HG02759 (cell line): ENCODE measurements at regions not wholly inside any gene's neighbourhood (a gene's known extent, or its start where the extent isn't known, plus 50 kb on each side); places are given as distances from the start of the nearest gene placed in this dataset.
"Not testable (repeated sequence)": the region's sequence is repeated elsewhere in the genome, so short reads cannot be mapped to it uniquely, and the experiment has no call there.

Experiments used
- ATAC-seq: cut with Tn5 transposase; IDR thresholded peaks from one replicate; pipeline ENCODE4 v1.9.1; 2021; ENCODE audit warnings: mild to moderate bottlenecking, moderate library complexity; ENCODE audit not compliant: unreplicated experiment

DNA sequence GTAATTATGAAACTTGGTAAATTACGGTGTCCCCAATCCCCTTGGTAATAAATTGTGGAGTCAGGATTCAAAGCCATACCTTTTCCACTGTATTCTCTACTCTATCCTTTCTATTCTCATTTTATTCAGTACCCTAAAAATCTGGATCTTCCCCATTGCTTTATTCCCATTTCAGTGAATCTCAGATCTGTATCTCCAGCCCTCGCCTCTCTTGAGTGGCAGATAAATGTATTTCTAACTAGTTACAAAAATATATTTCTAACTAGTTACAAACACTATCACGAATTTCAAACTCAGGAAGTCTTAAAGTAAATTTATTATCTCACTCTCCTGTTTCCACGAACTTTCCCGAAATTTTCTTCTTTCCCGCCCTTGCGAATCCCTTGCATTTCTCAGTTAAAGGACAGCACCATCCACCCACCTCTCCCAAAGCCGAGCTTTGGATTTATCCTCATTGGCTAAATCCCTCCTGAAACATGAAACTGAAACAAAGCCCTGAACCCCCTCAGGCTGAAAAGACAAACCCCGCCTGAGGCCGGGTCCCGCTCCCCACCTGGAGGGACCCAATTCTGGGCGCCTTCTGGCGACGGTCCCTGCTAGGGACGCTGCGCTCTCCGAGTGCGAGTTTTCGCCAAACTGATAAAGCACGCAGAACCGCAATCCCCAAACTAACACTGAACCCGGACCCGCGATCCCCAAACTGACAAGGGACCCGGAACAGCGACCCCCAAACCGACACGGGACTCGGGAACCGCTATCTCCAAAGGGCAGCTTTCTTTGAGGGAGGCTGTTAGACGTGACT lies 164.3 kb upstream of the PABPC3 start:
- ATAC-seq, result no peak

DNA sequence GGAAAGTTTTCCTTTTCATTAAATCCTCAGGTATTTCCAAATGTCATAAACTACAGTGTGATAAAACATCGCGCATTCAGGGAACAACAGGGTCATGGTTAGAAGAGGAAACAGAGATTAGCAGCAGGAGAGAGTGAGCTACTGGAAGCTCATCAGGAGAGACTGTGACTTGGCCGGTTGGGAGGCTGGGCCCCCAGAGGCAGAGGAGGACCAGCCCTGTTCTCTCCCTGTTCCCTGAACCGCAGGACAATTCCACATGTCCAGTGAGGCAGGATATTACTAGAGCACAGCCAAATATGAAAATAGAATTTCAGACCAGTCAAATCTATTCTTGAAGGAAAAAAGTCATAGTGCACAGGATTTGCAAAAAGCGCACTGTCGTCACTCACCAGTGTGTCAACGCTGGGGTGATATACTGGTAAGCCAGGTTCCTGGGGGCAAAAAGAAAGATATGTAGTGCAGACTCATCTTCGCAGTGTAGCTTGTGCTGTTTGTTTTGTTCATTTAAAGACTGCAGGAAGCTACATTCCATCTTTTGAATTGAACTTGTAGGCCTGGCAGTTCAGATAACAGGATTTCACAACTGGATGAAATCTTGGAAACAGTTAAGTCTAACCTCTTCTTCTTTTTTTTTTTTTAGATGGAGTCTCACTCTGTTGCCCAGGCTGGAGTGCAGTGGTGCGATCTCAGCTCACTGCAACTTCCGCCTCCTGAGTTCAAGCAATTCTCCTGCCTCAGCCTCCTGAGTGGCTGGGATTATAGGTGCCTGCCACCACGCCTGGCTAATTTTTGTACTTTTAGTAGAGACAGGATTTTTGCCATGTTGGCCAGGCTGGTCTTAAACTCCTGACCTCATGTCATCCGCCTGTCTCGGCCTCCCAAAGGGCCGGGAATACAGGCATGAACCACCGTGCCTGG lies 162.6 kb upstream of the PABPC3 start:
- not testable (repeated sequence) for ATAC-seq

GRCh38 chr13:24934024-24934385 lies 161.9 kb upstream of the PABPC3 start:
- ATAC-seq, result not testable (repeated sequence)

DNA sequence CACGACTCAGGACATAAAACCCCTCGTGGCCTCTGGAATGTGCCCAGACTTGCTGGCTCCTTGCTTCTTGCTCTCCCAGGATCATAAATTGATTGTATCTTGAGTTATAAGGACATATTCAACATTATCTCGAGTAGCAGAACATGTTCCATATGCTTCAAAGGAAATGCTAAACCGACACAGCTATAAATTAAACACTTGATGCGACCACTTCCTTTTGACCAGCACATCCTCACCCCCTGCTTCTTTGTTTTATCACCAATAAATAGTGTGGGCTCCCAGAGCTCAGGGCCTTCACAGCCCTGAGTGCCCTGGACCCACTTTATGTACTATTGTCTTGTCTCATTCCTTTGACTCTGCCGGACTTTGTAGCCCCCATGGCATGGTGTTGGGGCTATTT lies 157.0 kb upstream of the PABPC3 start:
- ATAC-seq, result no peak

- not testable (repeated sequence) for ATAC-seq
Measured at GRCh38 chr13:24941023-24941713, 154.8 kb upstream of the PABPC3 start.

- no peak for ATAC-seq
Measured at GRCh38 chr13:24943136-24943535, 152.8 kb upstream of the PABPC3 start.

DNA sequence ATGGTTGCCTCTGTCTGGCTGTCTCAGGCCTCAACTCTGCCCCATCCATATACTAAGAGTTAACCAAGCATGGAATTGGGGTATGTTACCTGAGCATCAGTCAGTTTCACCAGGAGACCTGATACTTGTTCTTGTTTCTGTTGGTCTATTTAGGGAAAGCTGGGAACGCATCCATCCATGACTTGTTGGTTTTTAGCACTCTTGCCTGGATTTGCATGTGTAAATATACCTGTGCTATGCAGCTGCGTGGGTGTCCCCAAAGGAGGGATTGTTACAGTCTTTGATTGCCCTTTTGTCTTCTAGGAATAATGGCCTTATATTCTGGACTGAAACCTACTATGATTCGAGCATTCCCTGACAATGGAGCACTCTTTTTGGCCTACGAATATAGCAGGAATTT lies 151.9 kb upstream of the PABPC3 start:
- ATAC-seq, result not testable (repeated sequence)

- ATAC-seq, result not testable (repeated sequence)
Measured at GRCh38 chr13:24948977-24949376, 147.0 kb upstream of the PABPC3 start.

- ATAC-seq, result not testable (repeated sequence)
Measured at GRCh38 chr13:24950611-24951010, 145.3 kb upstream of the PABPC3 start.

DNA sequence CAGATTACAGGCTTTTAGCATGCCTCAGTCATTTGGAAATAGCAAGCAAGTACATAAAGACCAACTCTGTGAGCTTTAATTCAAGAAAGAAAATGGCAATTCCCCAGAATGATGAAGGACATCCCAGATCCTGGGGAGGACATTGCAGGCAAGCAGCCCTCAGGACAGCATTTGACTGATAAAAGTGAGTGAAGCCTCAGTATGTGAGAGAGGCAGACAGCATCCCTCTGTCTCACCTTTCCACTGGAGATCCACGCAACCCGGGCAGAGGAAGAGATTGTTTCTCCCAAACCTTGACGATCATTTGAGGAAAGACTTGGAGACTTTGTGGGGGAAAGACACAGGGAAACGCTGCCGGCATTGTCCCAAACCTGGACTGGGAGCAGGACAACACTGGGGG lies 128.0 kb upstream of the PABPC3 start:
- ATAC-seq, result not testable (repeated sequence)

GRCh38 chr13:24968416-24968815 lies 127.5 kb upstream of the PABPC3 start:
- not testable (repeated sequence) for ATAC-seq

- not testable (repeated sequence) for ATAC-seq
Measured at GRCh38 chr13:24973102-24973501, 122.8 kb upstream of the PABPC3 start.

GRCh38 chr13:24981181-24981803 lies 114.6 kb upstream of the PABPC3 start:
- not testable (repeated sequence) for ATAC-seq

GRCh38 chr13:24982333-24982999 lies 113.5 kb upstream of the PABPC3 start:
- no peak for ATAC-seq

DNA sequence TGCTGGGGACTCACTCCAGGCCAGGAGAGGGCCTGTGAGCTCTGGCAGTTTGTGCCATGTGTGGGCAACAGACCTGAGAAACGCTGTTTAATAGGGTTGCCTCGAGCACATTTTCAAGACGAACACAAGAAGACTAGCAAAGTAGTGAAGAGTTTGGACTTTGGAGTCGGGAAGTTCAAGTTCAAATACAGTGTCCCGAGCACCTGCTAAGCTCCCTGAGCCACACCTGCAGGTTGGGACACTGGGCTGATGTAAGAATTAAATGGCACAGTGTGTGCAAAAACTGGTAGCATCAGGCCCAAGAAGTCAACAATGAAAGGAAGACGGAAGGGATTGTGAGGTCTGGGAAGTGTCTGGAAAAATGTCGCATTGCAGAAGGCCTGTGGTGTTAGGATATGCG lies 112.8 kb upstream of the PABPC3 start:
- ATAC-seq, result no peak

DNA sequence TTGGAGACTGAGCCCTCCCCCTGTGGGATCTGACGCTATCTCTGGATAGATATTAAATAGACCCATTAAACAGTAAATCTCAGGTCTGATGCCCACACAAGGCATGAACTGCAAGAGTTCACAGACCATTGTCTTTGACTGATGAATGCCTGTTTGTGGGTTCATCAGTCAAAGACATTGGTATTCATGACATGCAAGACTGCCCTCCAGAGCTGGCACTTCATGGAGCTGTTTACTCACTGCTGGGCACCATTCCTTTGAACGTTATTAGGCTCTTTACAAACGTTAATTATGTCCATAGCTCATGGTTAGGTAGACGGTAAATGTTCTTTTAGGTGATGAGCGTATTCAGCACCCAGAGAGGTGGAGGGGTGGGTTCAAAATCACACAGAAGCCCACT lies 111.8 kb upstream of the PABPC3 start:
- ATAC-seq, result no peak

DNA sequence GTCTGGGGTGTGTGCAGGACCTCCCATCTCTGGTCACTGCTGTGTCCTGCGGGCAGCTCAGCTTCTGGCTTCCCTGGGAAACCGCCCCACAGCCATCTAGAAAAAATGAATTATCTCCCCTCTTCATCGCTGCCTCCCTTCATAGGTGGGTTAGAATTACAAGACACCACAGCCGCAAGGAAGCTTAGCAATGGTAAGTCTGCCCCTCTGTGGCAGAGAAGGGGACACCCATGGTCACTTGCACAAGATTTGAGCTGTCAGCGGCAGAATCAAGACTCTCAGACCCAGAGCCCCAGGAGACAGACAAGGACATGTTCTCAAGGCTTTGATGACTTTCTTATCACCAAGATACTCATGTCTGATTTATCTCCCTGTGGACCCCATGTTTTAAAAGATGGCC lies 110.8 kb upstream of the PABPC3 start:
- ATAC-seq, result no peak

DNA sequence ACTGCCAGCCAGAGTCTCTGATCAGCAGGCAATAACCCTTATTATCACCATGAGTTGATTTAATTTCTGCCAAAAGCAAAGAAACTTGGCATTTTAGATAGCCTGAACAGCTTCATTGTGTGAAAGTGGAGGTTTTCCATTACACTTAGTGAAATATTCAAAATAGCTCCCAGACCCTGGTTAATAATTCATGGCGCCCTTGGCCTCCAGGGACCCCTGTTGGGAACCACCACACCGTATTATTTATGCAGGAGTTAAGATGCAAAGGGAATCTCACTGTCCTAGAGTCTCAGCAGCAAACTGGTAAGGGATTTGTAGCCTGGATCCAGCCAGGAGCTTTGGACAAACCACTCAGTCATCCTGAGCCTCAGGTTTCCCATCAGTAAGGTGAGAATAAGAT lies 110.0 kb upstream of the PABPC3 start:
- no peak for ATAC-seq

GRCh38 chr13:24986826-24987225 lies 109.1 kb upstream of the PABPC3 start:
- ATAC-seq, result no peak

DNA sequence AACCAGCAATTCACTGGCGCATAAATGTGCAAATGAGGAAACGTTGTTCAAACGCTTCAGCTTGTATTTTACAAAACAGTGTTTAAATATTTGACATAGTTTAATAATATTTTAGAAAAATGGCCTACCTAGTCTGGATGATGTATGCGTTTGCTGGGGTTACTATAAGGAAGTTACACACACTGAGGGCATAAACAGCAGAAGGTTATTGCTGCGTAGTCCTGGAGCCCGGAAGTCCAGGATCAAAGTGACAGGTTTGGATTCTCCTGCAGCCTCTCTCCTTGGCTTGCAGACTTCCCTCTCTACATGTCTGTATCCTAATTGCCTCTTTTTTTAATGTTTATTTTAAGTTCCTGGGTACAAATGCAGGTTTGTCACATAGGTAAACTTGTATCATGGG lies 106.0 kb upstream of the PABPC3 start:
- ATAC-seq, result not testable (repeated sequence)
